GM21526 (cell line): ENCODE measurements at regions not wholly inside any gene's neighbourhood (a gene's known extent, or its start where the extent isn't known, plus 50 kb on each side); places are given as distances from the start of the nearest gene placed in this dataset.
"Not testable (repeated sequence)": the region's sequence is repeated elsewhere in the genome, so short reads cannot be mapped to it uniquely, and the experiment has no call there.

Experiments used
- ATAC-seq: cut with Tn5 transposase; IDR thresholded peaks from one replicate; pipeline ENCODE4 v1.9.1; 2021; ENCODE audit warnings: moderate library complexity; ENCODE audit not compliant: unreplicated experiment, low FRiP score

- no peak for ATAC-seq
Observed at GRCh38 chr6:120392941-120393340, 941.3 kb downstream of the TBC1D32 start.

DNA sequence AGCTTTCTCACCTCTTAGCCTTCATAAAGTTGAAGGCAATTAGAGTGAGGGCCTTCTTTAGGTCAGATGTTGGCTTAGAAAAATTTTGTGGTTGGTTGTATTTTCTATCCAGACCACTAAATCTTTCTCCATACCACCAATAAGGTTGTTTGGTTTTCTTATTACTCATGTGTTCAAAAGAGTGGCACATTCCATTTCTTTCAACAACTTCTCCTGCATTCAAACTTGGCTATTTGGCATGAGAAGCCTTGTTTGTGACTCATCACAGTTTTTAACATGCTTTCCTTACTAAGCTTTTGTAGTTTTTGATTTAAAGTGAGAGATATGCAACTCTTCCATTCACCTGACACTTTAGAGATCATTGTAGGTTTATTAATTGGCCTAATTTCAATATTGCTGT, 949.6 kb downstream of the TBC1D32 start:
- no peak for ATAC-seq

DNA sequence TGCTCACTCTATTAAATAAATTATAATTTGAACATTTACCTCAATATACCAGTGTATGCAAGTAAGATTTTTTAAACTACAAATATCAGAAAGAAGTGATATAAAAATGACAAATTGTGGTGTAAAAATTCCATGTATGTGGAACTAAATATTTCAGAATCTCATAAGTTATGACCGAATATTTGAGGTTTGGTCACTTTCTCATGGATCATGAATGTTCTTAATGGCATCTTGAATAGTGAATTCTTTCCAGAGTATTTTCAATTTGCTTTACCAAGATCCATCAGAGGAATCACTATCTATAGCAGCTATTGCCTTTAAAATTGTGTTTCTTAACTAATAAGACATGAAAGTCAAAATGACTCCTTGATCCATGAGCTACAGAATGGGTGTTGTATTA, 950.6 kb downstream of the TBC1D32 start:
- ATAC-seq: no peak

GRCh38 chr6:120378582-120379220, 955.6 kb downstream of the TBC1D32 start:
- peak; percentile 92 for ATAC-seq

GRCh38 chr6:120373185-120373584, 961.1 kb downstream of the TBC1D32 start:
- ATAC-seq: no peak

GRCh38 chr6:120363429-120363828, 970.9 kb downstream of the TBC1D32 start:
- ATAC-seq: no peak

GRCh38 chr6:120358535-120358934, 975.7 kb downstream of the TBC1D32 start:
- not testable (repeated sequence) for ATAC-seq

- ATAC-seq: no peak
Observed at GRCh38 chr6:120357447-120357846, 976.8 kb downstream of the TBC1D32 start.

DNA sequence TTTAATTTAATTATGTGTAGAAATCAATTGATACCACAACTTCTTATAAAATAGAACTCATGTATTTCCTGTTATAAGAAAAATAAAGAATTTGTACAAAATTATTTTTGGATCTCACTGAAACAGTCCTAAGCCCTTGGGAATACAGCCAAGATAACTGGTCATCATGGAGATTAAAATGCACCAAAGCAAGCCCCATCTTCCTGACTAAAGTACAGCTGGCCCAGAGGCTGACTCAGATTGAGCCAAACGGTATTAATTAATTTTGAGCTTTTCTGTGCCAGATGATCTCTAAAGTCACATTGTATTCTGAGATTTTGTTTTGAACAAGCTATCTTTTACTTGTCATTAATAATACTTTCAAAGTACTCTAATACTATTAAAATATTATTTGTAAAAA, 978.5 kb downstream of the TBC1D32 start:
- ATAC-seq: no peak

- ATAC-seq: no peak
Observed at GRCh38 chr6:120354452-120355098, 979.7 kb downstream of the TBC1D32 start.

DNA sequence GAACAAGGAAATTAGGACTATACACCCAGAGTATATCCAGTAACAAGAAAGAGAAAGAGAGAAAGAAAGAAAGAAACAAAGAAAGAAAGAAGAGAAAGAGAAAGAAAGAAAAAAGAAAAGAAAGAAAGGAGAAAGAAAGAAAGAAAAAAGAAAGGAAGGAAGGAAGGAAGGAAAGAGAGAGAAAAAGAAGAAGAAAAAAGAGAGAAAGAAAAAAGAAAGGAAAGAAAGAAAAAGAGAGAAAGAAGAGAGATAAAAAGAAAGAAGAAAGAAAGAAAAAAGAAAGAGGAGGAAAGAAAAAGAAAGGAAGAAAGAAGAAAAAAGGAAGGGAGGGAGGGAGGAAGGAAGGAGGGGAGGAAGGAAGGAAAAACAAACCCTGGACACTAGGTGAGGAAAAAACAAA, 981.8 kb downstream of the TBC1D32 start:
- no peak for ATAC-seq

DNA sequence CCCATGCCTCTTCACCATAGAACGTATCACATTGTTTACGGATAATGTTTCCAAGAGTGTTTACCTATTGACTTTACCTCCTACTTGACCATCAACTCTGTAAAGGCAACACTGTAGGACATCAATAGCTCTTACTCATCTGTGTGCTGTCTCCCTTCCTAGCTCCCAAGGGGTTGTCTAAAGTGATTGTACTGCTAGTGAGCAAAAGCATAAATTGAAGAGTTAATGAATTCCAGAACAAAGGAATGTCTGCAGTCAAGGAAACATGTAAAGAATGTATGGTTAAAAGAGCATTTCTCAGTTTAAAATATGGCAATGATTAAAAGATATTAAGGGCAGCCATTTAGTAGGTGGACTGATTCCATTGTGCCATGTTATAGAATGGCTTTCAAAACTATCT, 985.4 kb downstream of the TBC1D32 start:
- no peak for ATAC-seq

DNA sequence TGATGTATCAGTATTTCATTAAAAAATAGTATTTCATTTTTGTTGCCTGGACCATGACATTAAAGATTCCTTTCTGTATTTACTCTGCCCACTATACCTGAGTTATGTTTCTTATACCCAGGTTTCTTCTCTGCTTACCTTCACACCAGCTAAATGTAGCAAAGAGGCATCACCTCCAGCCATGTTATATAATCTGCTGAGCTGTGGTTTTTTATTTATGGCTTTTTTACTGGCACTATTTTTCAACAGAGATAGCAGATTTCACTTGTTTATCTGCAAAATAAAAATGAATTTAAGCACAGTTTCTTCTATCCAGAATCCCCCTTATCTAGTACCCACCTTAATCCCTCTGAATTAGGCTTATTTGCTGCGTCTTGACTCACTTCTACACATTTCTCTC, 979.0 kb upstream of the MAN1A1 start:
- ATAC-seq: no peak

- ATAC-seq: no peak
Observed at GRCh38 chr6:120320481-120321162, 971.1 kb upstream of the MAN1A1 start.

DNA sequence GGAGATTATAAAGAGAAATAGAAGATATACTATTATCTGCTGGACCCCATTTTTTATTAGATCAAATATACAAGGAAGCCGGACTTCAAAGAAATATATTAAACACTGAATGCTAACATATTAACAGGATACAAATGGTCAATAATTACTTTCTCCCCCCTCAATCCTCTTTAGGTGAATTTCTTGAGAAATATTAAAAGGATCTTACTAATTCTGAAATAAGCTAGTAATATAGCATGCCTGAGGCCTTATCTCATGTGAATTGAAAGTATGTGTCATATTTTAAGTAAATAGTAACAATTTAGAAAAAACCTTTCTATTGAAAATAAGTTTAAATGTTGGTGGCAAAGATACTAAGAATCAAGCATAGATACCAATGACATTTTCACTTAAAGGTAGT, 954.7 kb upstream of the MAN1A1 start:
- ATAC-seq: no peak

GRCh38 chr6:120303527-120303926, 954.0 kb upstream of the MAN1A1 start:
- ATAC-seq: no peak

DNA sequence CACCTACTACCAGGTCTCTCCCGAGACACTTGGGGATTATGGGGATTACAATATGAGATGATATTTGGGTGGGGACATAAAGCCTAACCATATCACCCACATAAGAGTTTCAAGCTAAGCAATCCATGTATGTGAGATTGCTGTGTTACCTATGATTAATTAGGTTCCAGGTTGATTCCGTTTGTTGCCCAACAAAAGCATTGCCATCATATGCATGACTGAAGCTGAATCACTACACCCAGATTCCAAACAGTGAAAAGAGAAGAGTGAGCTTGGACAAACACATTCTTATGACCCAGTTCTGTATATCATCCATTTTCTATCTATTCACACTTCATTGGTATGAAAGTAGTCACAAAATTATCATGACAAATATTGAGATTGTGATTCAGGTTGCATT, 952.5 kb upstream of the MAN1A1 start:
- no peak for ATAC-seq

DNA sequence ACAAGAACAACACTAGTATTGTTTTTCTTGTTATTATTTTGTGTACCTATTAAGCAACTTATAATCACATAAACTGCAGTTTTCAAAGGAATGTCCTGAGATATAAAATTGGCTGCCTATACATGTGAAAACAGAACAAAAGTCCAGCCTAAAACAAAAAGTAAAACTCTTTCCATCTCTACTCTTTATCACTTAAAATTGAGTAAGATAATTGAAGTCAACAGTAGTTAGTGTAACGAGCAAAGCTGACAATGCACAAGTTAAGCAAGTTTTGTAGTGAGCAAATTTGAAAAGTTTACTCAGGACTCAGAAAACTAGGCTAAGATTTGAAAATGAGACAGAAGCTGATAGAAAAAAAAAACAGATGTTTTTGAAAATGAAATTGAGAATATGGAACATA, 941.4 kb upstream of the MAN1A1 start:
- ATAC-seq: no peak

DNA sequence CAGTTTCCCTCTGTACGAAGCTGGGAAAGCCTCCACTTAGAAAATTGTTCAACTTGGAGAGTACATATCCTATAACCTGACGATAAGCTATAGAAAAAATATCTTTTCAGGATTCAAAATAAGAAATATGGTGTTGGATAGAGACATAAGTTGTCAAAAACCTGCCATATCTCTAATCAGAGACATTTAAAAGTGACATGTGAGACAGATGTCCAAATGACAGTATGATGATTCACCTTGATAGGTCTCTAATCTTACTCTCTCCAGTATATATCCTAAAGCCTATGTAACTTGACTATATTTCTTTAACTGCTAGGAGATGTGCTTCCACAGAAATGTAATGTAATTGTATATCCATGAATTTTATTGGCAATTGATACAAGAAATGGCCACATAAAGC, 932.4 kb upstream of the MAN1A1 start:
- ATAC-seq: no peak

GRCh38 chr6:120279466-120280167, 930.1 kb upstream of the MAN1A1 start:
- ATAC-seq: no peak

DNA sequence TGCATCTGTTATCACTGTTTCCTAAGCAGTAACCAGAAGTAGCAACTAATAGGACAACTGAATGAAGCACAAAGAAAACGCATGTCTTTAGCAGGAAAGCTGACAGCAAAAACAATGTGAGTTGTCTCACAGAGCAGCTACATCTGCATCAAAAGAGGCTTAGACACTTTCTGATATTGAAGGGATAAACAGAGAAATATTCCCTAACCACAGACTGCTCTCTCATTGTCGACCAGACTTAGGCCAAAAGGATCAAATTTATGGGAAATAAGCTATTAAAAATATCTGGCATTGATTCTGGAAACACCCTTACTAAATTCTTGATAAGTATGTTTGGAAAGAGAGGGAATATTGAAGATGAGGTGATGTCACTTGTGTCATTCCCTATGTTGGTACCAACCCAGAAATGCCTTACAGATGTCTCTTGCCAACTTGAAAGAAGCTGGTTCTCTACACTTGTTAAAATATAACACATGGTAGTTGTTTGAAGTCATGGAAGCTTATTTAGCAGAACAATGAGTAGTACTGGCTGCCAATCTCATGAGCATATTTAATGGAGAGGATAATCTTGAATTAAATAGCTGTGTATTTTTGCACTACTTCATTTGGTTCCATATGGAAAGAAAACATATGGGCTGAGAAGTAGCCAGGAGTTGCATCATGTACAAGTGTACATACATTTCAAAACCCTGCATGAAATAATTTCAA, 929.3 kb upstream of the MAN1A1 start:
- no peak for ATAC-seq
